ENCODE measurements at regions not wholly inside any gene's neighbourhood (a gene's known extent, or its start where the extent isn't known, plus 50 kb on each side); places are given as distances from the start of the nearest gene placed in this dataset.
"Not testable (repeated sequence)": the region's sequence is repeated elsewhere in the genome, so short reads cannot be mapped to it uniquely, and the experiment has no call there.

DNA sequence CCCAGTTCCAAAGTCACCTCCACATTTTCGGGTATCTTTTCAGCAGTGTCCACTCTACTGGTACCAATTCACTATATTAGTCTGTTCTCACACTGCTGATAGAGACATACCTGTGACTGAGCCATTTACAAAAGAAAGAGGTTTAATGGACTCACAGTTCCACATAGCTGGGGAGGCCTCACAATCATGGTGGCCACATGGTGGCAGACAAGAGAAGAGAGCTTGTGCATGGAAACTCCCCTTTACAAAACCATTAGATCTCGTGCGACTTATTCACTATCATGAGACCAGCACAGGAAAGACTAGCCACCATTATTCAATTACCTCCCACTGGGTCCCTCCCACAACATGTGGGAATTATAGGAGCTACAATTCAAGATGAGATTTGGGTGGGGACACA lies 335.7 kb upstream of the SLC7A11 start:
- TF ChIP-seq, protein P1, sequence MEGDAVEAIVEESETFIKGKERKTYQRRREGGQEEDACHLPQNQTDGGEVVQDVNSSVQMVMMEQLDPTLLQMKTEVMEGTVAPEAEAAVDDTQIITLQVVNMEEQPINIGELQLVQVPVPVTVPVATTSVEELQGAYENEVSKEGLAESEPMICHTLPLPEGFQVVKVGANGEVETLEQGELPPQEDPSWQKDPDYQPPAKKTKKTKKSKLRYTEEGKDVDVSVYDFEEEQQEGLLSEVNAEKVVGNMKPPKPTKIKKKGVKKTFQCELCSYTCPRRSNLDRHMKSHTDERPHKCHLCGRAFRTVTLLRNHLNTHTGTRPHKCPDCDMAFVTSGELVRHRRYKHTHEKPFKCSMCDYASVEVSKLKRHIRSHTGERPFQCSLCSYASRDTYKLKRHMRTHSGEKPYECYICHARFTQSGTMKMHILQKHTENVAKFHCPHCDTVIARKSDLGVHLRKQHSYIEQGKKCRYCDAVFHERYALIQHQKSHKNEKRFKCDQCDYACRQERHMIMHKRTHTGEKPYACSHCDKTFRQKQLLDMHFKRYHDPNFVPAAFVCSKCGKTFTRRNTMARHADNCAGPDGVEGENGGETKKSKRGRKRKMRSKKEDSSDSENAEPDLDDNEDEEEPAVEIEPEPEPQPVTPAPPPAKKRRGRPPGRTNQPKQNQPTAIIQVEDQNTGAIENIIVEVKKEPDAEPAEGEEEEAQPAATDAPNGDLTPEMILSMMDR (IDR thresholded peaks at IDR 0.05): not testable (repeated sequence)
- TF ChIP-seq POLR2AphosphoS5, EP300, POLR2A (IDR thresholded peaks at IDR 0.05): not testable (repeated sequence)
